K562 (cell line): ENCODE measurements at regions not wholly inside any gene's neighbourhood (a gene's known extent, or its start where the extent isn't known, plus 50 kb on each side); places are given as distances from the start of the nearest gene placed in this dataset.

ENCODE experiments used
- ATAC-seq: fragments of 200-7000 bp; cut with Tn5 transposase; 3 replicates; pipeline ENCODE4 v1.9.1; 2020; ENCODE audit warnings: moderate library complexity
- BruUV-seq: library from RNA; stranded (reverse); fragments of 400-500 nt; replicated peaks from 2 replicates; lab custom pipeline; 2021; lab: Mats Ljungman, UMichigan
- CTCF ChIA-PET: fragments of 300-600 bp; formaldehyde crosslinking; extraction: SDS; loops from one replicate; lab custom pipeline; 2021; ENCODE audit warnings: low intra/inter-chr PET ratio; lab: Yijun Ruan, JAX
- POLR2A ChIA-PET: fragments of 300-600, 350-650 bp; sonication (Branson Sonifier 250); formaldehyde crosslinking; extraction: SDS; loops from one replicate; lab custom pipeline; 2021; ENCODE audit warnings: antibody characterized with exemption, inconsistent platforms; lab: Yijun Ruan, JAX
- DNase-seq, 4 experiments: peaks; one replicate each; pipeline versions ENCODE4 v3.0.0 to v3.0.0-alpha.2; 2011 to 2018; ENCODE audit warnings: low spot score in 3 of 4, mixed read lengths in 3 of 4; ENCODE audit errors: extremely low read depth in 1 of 4
- FAIRE-seq: peaks from 2 replicates; lab custom pipeline; 2011; peaks lifted over from hg19 to GRCh38; lab: Jason Lieb, UNC
- H2AFZ ChIP-seq: 2 replicates; pipeline ENCODE4 v1.6.0; 2011; ENCODE audit warnings: low read depth, low read length, control low read depth, inconsistent platforms
- H3K27ac ChIP-seq: fragments of 200-600 bp; 3 replicates; pipeline ENCODE4 v1.8.0; 2011; ENCODE audit warnings: low read depth, mild to moderate bottlenecking, control low read depth, inconsistent platforms, low read length, moderate library complexity, mixed read lengths; ENCODE audit errors: extremely low read depth
- H3K27me3 ChIP-seq, 2 experiments: fragments of 300-600 bp in 1 of 2; 2 replicates in 1 of 2; 3 replicates in 1 of 2; pipeline versions ENCODE4 v1.6.0 to v1.8.0; 2011; ENCODE audit warnings: inconsistent platforms in 2 of 2, low read length in 2 of 2, mild to moderate bottlenecking in 1 of 2, mixed read lengths in 1 of 2, moderate library complexity in 1 of 2; ENCODE audit not compliant: control insufficient read depth in 2 of 2, insufficient read depth in 2 of 2
- H3K36me3 ChIP-seq: fragments of 300-600 bp; 3 replicates; pipeline ENCODE4 v1.8.0; 2011; ENCODE audit warnings: mild to moderate bottlenecking, low read length, inconsistent platforms; ENCODE audit not compliant: control insufficient read depth, insufficient read depth
- H3K4me1 ChIP-seq, 2 experiments: fragments of 200-600 bp in 1 of 2; replicated peaks in 1 of 2; 2 replicates in 1 of 2; 3 replicates in 1 of 2; pipeline versions ENCODE4 v1.5.1 to v1.8.0; 2011; ENCODE audit warnings: inconsistent platforms in 2 of 2, low read length in 2 of 2, mild to moderate bottlenecking in 1 of 2, mixed read lengths in 1 of 2, moderate library complexity in 1 of 2; ENCODE audit not compliant: control insufficient read depth in 2 of 2, insufficient read depth in 2 of 2
- H3K4me2 ChIP-seq: 2 replicates; pipeline ENCODE4 v1.6.1; 2011; ENCODE audit warnings: low read length, control low read depth, inconsistent platforms, mixed read lengths; ENCODE audit not compliant: insufficient read depth
- H3K4me3 ChIP-seq: fragments of 200-600 bp; sonication (generic), shearing (Covaris generic); 2 replicates; pipeline ENCODE4 v1.5.1; 2016; ENCODE audit warnings: control low read depth, inconsistent platforms
- H3K79me2 ChIP-seq: fragments of 200-600 bp; 3 replicates; pipeline ENCODE4 v1.8.0; 2011; ENCODE audit warnings: low read length, inconsistent platforms; ENCODE audit not compliant: control insufficient read depth, insufficient read depth
- H3K9ac ChIP-seq, 2 experiments: 2 replicates each; pipeline versions ENCODE4 v1.6.0 to v1.6.1; 2011; ENCODE audit warnings: low read depth in 2 of 2, low read length in 2 of 2, control low read depth in 1 of 2, inconsistent platforms in 1 of 2, mild to moderate bottlenecking in 1 of 2, mixed read lengths in 1 of 2; ENCODE audit not compliant: insufficient read depth in 1 of 2
- H3K9me1 ChIP-seq: one replicate; pipeline ENCODE4 v1.6.0; 2011; ENCODE audit warnings: inconsistent platforms, mild to moderate bottlenecking, low read length, moderate library complexity; ENCODE audit not compliant: control insufficient read depth, insufficient read depth
- H3K9me3 ChIP-seq: replicated peaks from 2 replicates; pipeline ENCODE4 v1.5.1; 2011; ENCODE audit warnings: low read depth, low read length, inconsistent platforms; ENCODE audit not compliant: control insufficient read depth, insufficient read depth
- H4K20me1 ChIP-seq: replicated peaks from 2 replicates; pipeline ENCODE4 v1.6.1; 2011; ENCODE audit warnings: low read length, inconsistent platforms, mixed read lengths; ENCODE audit not compliant: control insufficient read depth, insufficient read depth
- BACH1 ChIP-seq: fragments of 200-800 bp; sonication (Bioruptor generic); IDR thresholded peaks from 2 replicates; pipeline ENCODE4 v1.6.1; 2016; ENCODE audit warnings: missing genetic modification characterization, missing compliant biosample characterization
- C11orf30 ChIP-seq: fragments of 450-650 bp; IDR thresholded peaks from 2 replicates; pipeline ENCODE4 v1.6.1; 2016; ENCODE audit warnings: low read depth, mild to moderate bottlenecking
- EHMT2 ChIP-seq: fragments of 450-650 bp; IDR thresholded peaks from 2 replicates; pipeline ENCODE4 v1.6.1; 2018; ENCODE audit warnings: antibody characterized with exemption
- KDM2B ChIP-seq: fragments of 250-450 bp; sonication (Bioruptor Pico); IDR thresholded peaks from 2 replicates; pipeline ENCODE4 v1.8.0; 2021; ENCODE audit warnings: mild to moderate bottlenecking, moderate library complexity
- MAFF ChIP-seq: IDR thresholded peaks from 2 replicates; pipeline ENCODE4 v1.6.1; 2012; ENCODE audit warnings: low read length, improper control_type of control experiment
- MAFG ChIP-seq: fragments of 450-650 bp; conservative IDR thresholded peaks from 2 replicates; pipeline ENCODE4 v1.6.1; 2016; ENCODE audit warnings: missing genetic modification characterization, missing compliant biosample characterization
- MAFK ChIP-seq: IDR thresholded peaks from 2 replicates; pipeline ENCODE4 v1.6.1; 2011; ENCODE audit warnings: low read length, improper control_type of control experiment
- NFE2 ChIP-seq: IDR thresholded peaks from 2 replicates; pipeline ENCODE4 v1.6.1; 2014; ENCODE audit warnings: antibody characterized with exemption, low read depth
- NFE2L1 ChIP-seq: fragments of 450-650 bp; IDR thresholded peaks from 2 replicates; pipeline ENCODE4 v1.6.1; 2016; ENCODE audit warnings: missing genetic modification characterization, low read depth, mild to moderate bottlenecking, missing compliant biosample characterization, moderate library complexity, borderline replicate concordance
- ZNF316 ChIP-seq: fragments of 450-650 bp; IDR thresholded peaks from 2 replicates; pipeline ENCODE4 v1.6.1; 2016
- ZNF592 ChIP-seq: fragments of 450-650 bp; IDR thresholded peaks from 2 replicates; pipeline ENCODE4 v1.6.1; 2017; ENCODE audit warnings: antibody characterized with exemption, mild to moderate bottlenecking
- WGBS: fragments of 100-300 bp; shearing (Covaris generic); methylation state at CpG from one replicate; pipeline ENCODE4 v1.1.6; 2016; ENCODE audit warnings: low coverage, mixed read lengths; ENCODE audit not compliant: insufficient coverage; ENCODE audit errors: missing lambda C conversion rate; 5-methylcytosine and 5-hydroxymethylcytosine counted together
- in situ Hi-C: fragments of 300-500 bp; cut with MboI; formaldehyde crosslinking; loops from 4 replicates; pipeline ENCODE4 v1.15.0; 2018; ENCODE audit warnings: inconsistent platforms, mixed read lengths
- intact Hi-C: fragments of 100-400 bp; cut with micrococcal nuclease; formaldehyde crosslinking; loops from 2 replicates; pipeline ENCODE4 v1.14.2; 2022

GRCh38 chr5:53429706-53430105, 50.7 kb upstream of the FST start:
- no peak overlapping the region for H3K4me2 ChIP-seq
- FAIRE-seq, result no peak
- no peak overlapping the region for H3K27ac ChIP-seq
- 10% methylated on average over 5 of the region's 5 CpGs for WGBS
- H2AFZ ChIP-seq, result peak overlapping the region; percentile 71
- peak in 2 of 4 experiments; percentile 12 to 17 for DNase-seq
- no peaks in the 10 kb centered on the region for H3K9me3 ChIP-seq
- POLR2A ChIA-PET, result no interaction called here
- H3K79me2 ChIP-seq, result no peaks in the 10 kb centered on the region
- no peaks in the 10 kb centered on the region for H3K36me3 ChIP-seq
- BruUV-seq, result no TSS peak
- peaks cover 0 to 19% of the 10 kb centered on the region in 2 experiments; a peak in 3 of 5 replicates for H3K4me1 ChIP-seq
- H4K20me1 ChIP-seq, result no peaks in the 10 kb centered on the region
- in situ Hi-C loops (loop anchor here (25.0 kb wide), 3 partner anchors 783 to 1458 kb away; no protein-coding TSS in a partner anchor), intact Hi-C loops (loop anchor here (1.0 to 10.0 kb wide), 3 partner anchors 165 to 798 kb away; no protein-coding TSS in a partner anchor)
- no peak overlapping the region for H3K9ac ChIP-seq
- H3K27me3 ChIP-seq, result no peaks in the 10 kb centered on the region
- CTCF ChIA-PET, result no interaction called here
- ATAC-seq, result no peak
- no peaks in the 10 kb centered on the region for H3K9me1 ChIP-seq
- TF ChIP-seq MAFF (peak; percentile 77), C11orf30 (peak; percentile 84), MAFG (tag) (peak; percentile 95), EHMT2 (0 out of 2 replicates have a peak, but pooled peaks have one; percentile 27), NFE2L1 (tag) (peak; percentile 87), KDM2B (CRISPR knock-in tag) (no peak), BACH1 (tag) (peak; percentile 72), NFE2 (peak; percentile 91), ZNF592 (no peak), ZNF316 (peak; percentile 89), MAFK (peak; percentile 72; the same call in 1 of the 2 replicates)
- no peak overlapping the region for H3K4me3 ChIP-seq
